ENCODE measurements at regions not wholly inside any gene's neighbourhood (a gene's known extent, or its start where the extent isn't known, plus 50 kb on each side); places are given as distances from the start of the nearest gene placed in this dataset.
"Not testable (repeated sequence)": the region's sequence is repeated elsewhere in the genome, so short reads cannot be mapped to it uniquely, and the experiment has no call there.

DNA sequence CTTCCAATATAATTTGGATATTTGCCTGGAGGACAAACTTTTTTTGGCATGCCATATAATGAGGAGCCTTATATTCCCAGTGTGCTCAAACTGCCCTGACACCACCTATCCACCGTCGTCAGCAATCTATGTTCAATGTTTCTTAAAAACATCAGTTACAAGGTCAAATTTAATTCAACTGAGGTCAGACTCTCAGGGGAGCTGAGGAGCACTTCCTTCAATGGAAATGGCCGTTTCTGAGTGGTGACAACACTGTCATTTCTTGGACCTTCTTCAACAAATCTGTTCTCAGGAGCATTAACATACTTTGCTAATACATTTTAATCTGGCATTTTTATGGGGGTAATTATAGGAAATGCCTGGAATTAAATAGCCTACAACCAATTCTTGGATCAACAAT is 90.8 kb upstream of the FBXO28 start:
- H3K9me3 ChIP-seq (replicated peaks in 1 of 2; ENCODE audit: control insufficient read depth in 1 of 2, insufficient read depth in 1 of 2, low read length in 2 of 2); H3K4me1 Mint-ChIP-seq; H3K27me3 Mint-ChIP-seq (ENCODE audit: low read depth in 3 of 3); H3K27ac ChIP-seq (ENCODE audit: low read depth in 1 of 2, low read length in 2 of 2); H3K9me3 Mint-ChIP-seq; H3K4me1 ChIP-seq (ENCODE audit: control insufficient read depth in 1 of 2, insufficient read depth in 2 of 2, low read length in 2 of 2); H3K27me3 ChIP-seq (ENCODE audit: control insufficient read depth in 2 of 2, insufficient read depth in 2 of 2, low read length in 2 of 2); H3K4me3 Mint-ChIP-seq; H3K27ac Mint-ChIP-seq; H4K20me1 ChIP-seq (ENCODE audit: insufficient read depth, low read length); H2AFZ ChIP-seq (ENCODE audit: insufficient read depth, low read depth, low read length, poor library complexity, severe bottlenecking); H3K9ac ChIP-seq (ENCODE audit: insufficient read depth, low read length, poor library complexity, severe bottlenecking); DNase-seq; intact Hi-C loops (cut with micrococcal nuclease); H3K4me3 ChIP-seq (replicated peaks in 1 of 3; ENCODE audit: low read depth in 2 of 3, low read length in 3 of 3); H3K36me3 ChIP-seq (replicated peaks in 1 of 2; ENCODE audit: control insufficient read depth in 1 of 2, insufficient read depth in 2 of 2, low read length in 2 of 2); H3K4me2 ChIP-seq (replicated peaks; ENCODE audit: extremely low read depth, low read length, poor library complexity, severe bottlenecking); H3K79me2 ChIP-seq (ENCODE audit: insufficient read depth, low read length); H3K36me3 Mint-ChIP-seq: not testable (repeated sequence)
- WGBS (ENCODE audit: insufficient coverage) = no CpG with 5 or more reads among the region's 3 CpGs

DNA sequence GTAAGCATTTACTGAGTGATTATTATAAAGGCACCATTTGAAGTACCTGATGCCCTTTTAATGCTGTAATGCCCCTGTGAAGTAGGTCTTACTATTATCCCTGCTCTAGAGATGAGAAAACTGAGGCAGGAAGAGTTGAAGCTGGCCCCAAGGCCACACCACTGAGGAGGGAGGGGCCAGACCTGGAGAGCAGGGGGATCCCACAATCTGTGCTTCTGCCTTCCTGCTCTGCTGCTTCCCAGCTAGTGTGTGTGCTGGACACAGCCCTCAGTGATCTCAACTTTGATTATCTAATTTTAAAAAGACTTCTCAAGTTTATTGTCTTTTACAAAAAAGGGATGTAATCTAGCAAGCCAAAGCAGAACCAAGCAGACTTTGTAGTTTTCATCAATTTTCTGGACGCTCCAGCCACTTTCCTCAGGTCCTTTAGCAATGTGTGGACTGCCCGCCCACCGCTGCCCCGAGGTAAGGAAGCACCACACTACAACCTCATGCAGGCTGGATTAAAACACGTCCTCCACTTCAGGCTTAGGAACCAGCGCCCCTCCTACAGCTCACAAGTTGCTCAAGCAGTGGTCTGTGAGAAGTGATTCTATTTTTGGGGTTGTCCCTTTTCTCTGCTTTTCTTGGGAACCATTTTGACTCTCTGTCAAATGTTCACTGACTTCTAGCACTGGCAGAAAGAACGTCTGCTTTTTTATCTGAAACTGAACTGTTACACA is 91.5 kb upstream of the FBXO28 start:
- H3K4me3 ChIP-seq (replicated peaks in 1 of 3; ENCODE audit: low read depth in 2 of 3, low read length in 3 of 3) = not testable (repeated sequence)

DNA sequence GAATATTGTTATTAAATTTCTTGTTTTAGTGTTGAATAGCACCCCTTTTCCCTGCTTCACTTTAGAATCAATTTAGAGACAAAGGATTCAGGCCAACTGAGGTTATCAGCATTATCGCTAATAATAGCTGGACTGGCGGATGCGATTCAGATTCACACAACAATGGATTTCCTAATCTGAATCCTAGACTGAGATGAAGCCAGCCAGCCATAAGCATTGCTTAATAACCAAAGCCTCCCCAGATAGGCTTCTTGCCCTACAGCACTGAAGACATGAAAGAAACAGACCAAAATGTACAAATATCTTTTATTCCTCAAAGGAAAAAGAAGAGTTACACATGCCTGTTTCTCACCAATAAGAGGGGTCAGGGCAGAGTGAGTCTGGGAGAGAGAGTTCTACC is 94.0 kb upstream of the FBXO28 start:
- H3K9me3 Mint-ChIP-seq; H3K27ac ChIP-seq (ENCODE audit: low read depth in 1 of 2, low read length in 2 of 2); H3K9me3 ChIP-seq (replicated peaks in 1 of 2; ENCODE audit: control insufficient read depth in 1 of 2, insufficient read depth in 1 of 2, low read length in 2 of 2); H3K27me3 Mint-ChIP-seq (ENCODE audit: low read depth in 3 of 3); H3K4me3 ChIP-seq (replicated peaks in 1 of 3; ENCODE audit: low read depth in 2 of 3, low read length in 3 of 3); H3K27ac Mint-ChIP-seq; H3K27me3 ChIP-seq (ENCODE audit: control insufficient read depth in 2 of 2, insufficient read depth in 2 of 2, low read length in 2 of 2); H3K9ac ChIP-seq (ENCODE audit: insufficient read depth, low read length, poor library complexity, severe bottlenecking); H3K4me3 Mint-ChIP-seq; H3K4me1 ChIP-seq (ENCODE audit: control insufficient read depth in 1 of 2, insufficient read depth in 2 of 2, low read length in 2 of 2); H3K36me3 ChIP-seq (replicated peaks in 1 of 2; ENCODE audit: control insufficient read depth in 1 of 2, insufficient read depth in 2 of 2, low read length in 2 of 2); H3K4me2 ChIP-seq (replicated peaks; ENCODE audit: extremely low read depth, low read length, poor library complexity, severe bottlenecking); intact Hi-C loops (cut with micrococcal nuclease); H3K4me1 Mint-ChIP-seq; H2AFZ ChIP-seq (ENCODE audit: insufficient read depth, low read depth, low read length, poor library complexity, severe bottlenecking); H3K36me3 Mint-ChIP-seq; H4K20me1 ChIP-seq (ENCODE audit: insufficient read depth, low read length); H3K79me2 ChIP-seq (ENCODE audit: insufficient read depth, low read length); DNase-seq: not testable (repeated sequence)
- no CpG with 5 or more reads among the region's 3 CpGs for WGBS (ENCODE audit: insufficient coverage)

More for the DNA sequence above, 91.5 kb upstream of the FBXO28 start:
- H3K4me3 Mint-ChIP-seq; H2AFZ ChIP-seq (ENCODE audit: insufficient read depth, low read depth, low read length, poor library complexity, severe bottlenecking); H3K36me3 Mint-ChIP-seq; H3K36me3 ChIP-seq (replicated peaks in 1 of 2; ENCODE audit: control insufficient read depth in 1 of 2, insufficient read depth in 2 of 2, low read length in 2 of 2); H3K4me2 ChIP-seq (replicated peaks; ENCODE audit: extremely low read depth, low read length, poor library complexity, severe bottlenecking); H3K27ac Mint-ChIP-seq; H3K27me3 ChIP-seq (ENCODE audit: control insufficient read depth in 2 of 2, insufficient read depth in 2 of 2, low read length in 2 of 2); H3K9me3 Mint-ChIP-seq; H3K79me2 ChIP-seq (ENCODE audit: insufficient read depth, low read length); H3K4me1 ChIP-seq (ENCODE audit: control insufficient read depth in 1 of 2, insufficient read depth in 2 of 2, low read length in 2 of 2); H3K4me1 Mint-ChIP-seq; DNase-seq; H3K9me3 ChIP-seq (replicated peaks in 1 of 2; ENCODE audit: control insufficient read depth in 1 of 2, insufficient read depth in 1 of 2, low read length in 2 of 2); H4K20me1 ChIP-seq (ENCODE audit: insufficient read depth, low read length); intact Hi-C loops (cut with micrococcal nuclease); H3K27ac ChIP-seq (ENCODE audit: low read depth in 1 of 2, low read length in 2 of 2); H3K9ac ChIP-seq (ENCODE audit: insufficient read depth, low read length, poor library complexity, severe bottlenecking); H3K27me3 Mint-ChIP-seq (ENCODE audit: low read depth in 3 of 3): not testable (repeated sequence)
- WGBS (ENCODE audit: insufficient coverage) = no CpG with 5 or more reads among the region's 7 CpGs

DNA sequence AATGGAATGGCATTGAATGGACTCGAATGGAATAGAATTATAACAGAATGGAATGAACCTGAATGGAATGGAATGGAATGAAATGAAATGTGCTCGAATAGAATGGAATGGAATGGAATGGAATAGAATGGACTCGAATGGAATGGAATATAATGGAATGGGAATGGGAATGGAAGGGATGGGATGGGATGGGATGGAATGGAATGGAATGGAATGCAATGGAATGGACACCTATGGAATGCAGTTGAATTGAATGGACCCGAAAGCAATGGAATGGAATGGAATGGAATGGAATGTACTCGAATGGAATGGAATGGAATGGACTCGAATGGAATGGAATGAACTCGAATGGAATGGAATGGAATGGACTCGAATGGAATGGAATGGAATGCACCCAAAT is 98.1 kb upstream of the FBXO28 start:
- H3K9me3 Mint-ChIP-seq; H3K27me3 Mint-ChIP-seq (ENCODE audit: low read depth in 3 of 3); H3K4me3 Mint-ChIP-seq; H3K27me3 ChIP-seq (ENCODE audit: control insufficient read depth in 2 of 2, insufficient read depth in 2 of 2, low read length in 2 of 2); H4K20me1 ChIP-seq (ENCODE audit: insufficient read depth, low read length); H3K4me2 ChIP-seq (replicated peaks; ENCODE audit: extremely low read depth, low read length, poor library complexity, severe bottlenecking); DNase-seq; intact Hi-C loops (cut with micrococcal nuclease); H3K27ac ChIP-seq (ENCODE audit: low read depth in 1 of 2, low read length in 2 of 2); H3K79me2 ChIP-seq (ENCODE audit: insufficient read depth, low read length); H3K4me3 ChIP-seq (replicated peaks in 1 of 3; ENCODE audit: low read depth in 2 of 3, low read length in 3 of 3); H2AFZ ChIP-seq (ENCODE audit: insufficient read depth, low read depth, low read length, poor library complexity, severe bottlenecking); H3K27ac Mint-ChIP-seq; H3K4me1 ChIP-seq (ENCODE audit: control insufficient read depth in 1 of 2, insufficient read depth in 2 of 2, low read length in 2 of 2); H3K9ac ChIP-seq (ENCODE audit: insufficient read depth, low read length, poor library complexity, severe bottlenecking); H3K36me3 ChIP-seq (replicated peaks in 1 of 2; ENCODE audit: control insufficient read depth in 1 of 2, insufficient read depth in 2 of 2, low read length in 2 of 2); H3K4me1 Mint-ChIP-seq; H3K36me3 Mint-ChIP-seq: not testable (repeated sequence)
- WGBS (ENCODE audit: insufficient coverage) = 96% methylated on average over 8 of the region's 8 CpGs
- H3K9me3 ChIP-seq (replicated peaks in 1 of 2; ENCODE audit: control insufficient read depth in 1 of 2, insufficient read depth in 1 of 2, low read length in 2 of 2) = peaks cover 29 to 41% of the 10 kb centered on the region in 2 donors

All from CD14-positive monocyte (primary cell).